Stomach (tissue), 4 donors: ENCODE measurements at regions not wholly inside any gene's neighbourhood (a gene's known extent, or its start where the extent isn't known, plus 50 kb on each side); places are given as distances from the start of the nearest gene placed in this dataset.

Experiments used
- EP300 ChIP-seq: sonication (generic); formaldehyde crosslinking; IDR thresholded peaks from one replicate; pipeline ENCODE4 v1.6.1; 2017; ENCODE audit warnings: antibody characterized with exemption
- POLR2A ChIP-seq, 4 donors: fragments of 450-650 bp; IDR thresholded peaks; one replicate each; pipeline ENCODE4 v1.6.1; 2016; ENCODE audit warnings: antibody characterized with exemption in 4 of 4, control low read depth in 2 of 4, mild to moderate bottlenecking in 1 of 4, moderate library complexity in 1 of 4
- POLR2AphosphoS5 ChIP-seq, 3 donors: sonication (generic); formaldehyde crosslinking; IDR thresholded peaks; one replicate each; pipeline ENCODE4 v1.6.1; 2016; ENCODE audit warnings: antibody characterized with exemption in 3 of 3
- TF ChIP-seq, protein P1 (sequence below), 7 experiments: fragments of 450-650 bp in 4 of 7; fragments of 200-600 bp in 3 of 7; sonication (generic) in 3 of 7; IDR thresholded peaks; one replicate each; pipeline ENCODE4 v1.5.1; 2016 to 2019; ENCODE audit warnings: antibody characterized with exemption in 7 of 7, control low read depth in 2 of 7, mild to moderate bottlenecking in 1 of 7

DNA sequence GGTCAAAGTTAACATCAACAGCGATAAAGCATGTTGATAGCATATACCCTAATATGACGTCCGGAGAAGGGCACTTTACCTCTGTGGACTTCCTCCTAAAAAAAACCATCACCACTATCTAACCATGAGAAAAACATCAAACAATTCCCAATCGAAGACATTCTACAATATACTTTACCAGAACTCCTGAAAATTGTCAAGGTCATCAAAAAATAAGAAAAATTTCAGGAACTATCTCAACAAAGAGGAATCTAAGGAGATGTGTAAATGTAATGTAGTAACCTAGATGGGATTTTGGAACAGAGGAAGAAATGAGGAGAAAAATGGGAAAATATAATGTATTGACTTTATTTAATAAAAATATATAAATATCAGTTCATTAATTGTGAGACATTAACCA lies 1026.8 kb upstream of the MIR17HG start:
- no peak for TF ChIP-seq POLR2A (IDR thresholded peaks at IDR 0.05)
- TF ChIP-seq EP300: no peak
- TF ChIP-seq POLR2AphosphoS5 (IDR thresholded peaks at IDR 0.05): no peak
- TF ChIP-seq, protein P1, sequence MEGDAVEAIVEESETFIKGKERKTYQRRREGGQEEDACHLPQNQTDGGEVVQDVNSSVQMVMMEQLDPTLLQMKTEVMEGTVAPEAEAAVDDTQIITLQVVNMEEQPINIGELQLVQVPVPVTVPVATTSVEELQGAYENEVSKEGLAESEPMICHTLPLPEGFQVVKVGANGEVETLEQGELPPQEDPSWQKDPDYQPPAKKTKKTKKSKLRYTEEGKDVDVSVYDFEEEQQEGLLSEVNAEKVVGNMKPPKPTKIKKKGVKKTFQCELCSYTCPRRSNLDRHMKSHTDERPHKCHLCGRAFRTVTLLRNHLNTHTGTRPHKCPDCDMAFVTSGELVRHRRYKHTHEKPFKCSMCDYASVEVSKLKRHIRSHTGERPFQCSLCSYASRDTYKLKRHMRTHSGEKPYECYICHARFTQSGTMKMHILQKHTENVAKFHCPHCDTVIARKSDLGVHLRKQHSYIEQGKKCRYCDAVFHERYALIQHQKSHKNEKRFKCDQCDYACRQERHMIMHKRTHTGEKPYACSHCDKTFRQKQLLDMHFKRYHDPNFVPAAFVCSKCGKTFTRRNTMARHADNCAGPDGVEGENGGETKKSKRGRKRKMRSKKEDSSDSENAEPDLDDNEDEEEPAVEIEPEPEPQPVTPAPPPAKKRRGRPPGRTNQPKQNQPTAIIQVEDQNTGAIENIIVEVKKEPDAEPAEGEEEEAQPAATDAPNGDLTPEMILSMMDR (IDR thresholded peaks at IDR 0.05): no peak
